Spinal cord (tissue), 9 donors: ENCODE measurements at regions not wholly inside any gene's neighbourhood (a gene's known extent, or its start where the extent isn't known, plus 50 kb on each side); places are given as distances from the start of the nearest gene placed in this dataset.
"Not testable (repeated sequence)": the region's sequence is repeated elsewhere in the genome, so short reads cannot be mapped to it uniquely, and the experiment has no call there.

Source experiments
- DNase-seq, 6 donors: peaks; one replicate each; pipeline versions ENCODE4 v3.0.0 to v3.0.0-alpha.2; 2013 to 2015; ENCODE audit warnings: low spot score in 6 of 6, low read depth in 4 of 6
- H3K27ac ChIP-seq: one replicate; pipeline ENCODE4 v1.5.1; 2013; ENCODE audit warnings: low read depth, low read length, control low read depth
- H3K27me3 ChIP-seq: one replicate; pipeline ENCODE4 v1.6.1; 2013; ENCODE audit warnings: low read length; ENCODE audit not compliant: control insufficient read depth, insufficient read depth
- H3K36me3 ChIP-seq: one replicate; pipeline ENCODE4 v1.6.1; 2013; ENCODE audit warnings: low read length; ENCODE audit not compliant: control insufficient read depth, insufficient read depth
- H3K4me1 ChIP-seq: one replicate; pipeline ENCODE4 v1.6.1; 2013; ENCODE audit warnings: low read length; ENCODE audit not compliant: control insufficient read depth, insufficient read depth
- H3K4me3 ChIP-seq: one replicate; pipeline ENCODE4 v1.5.1; 2013; ENCODE audit warnings: low read depth, low read length, control low read depth
- H3K9me3 ChIP-seq: one replicate; pipeline ENCODE4 v1.6.1; 2013; ENCODE audit warnings: low read length; ENCODE audit not compliant: control insufficient read depth, insufficient read depth
- WGBS: methylation state at CpG from one replicate; pipeline ENCODE4 v1.1.5; 2013; ENCODE audit warnings: missing lambda C conversion rate; ENCODE audit not compliant: insufficient coverage; 5-methylcytosine and 5-hydroxymethylcytosine counted together
- donor health status: healthy.

- H3K4me1 ChIP-seq, H3K36me3 ChIP-seq, DNase-seq, H3K27ac ChIP-seq, H3K4me3 ChIP-seq, H3K9me3 ChIP-seq, H3K27me3 ChIP-seq: not testable (repeated sequence)
- 96% methylated on average over 6 of the region's 6 CpGs for WGBS
These were observed 80.9 kb upstream of the XYLT1 start for GRCh38 chr16:17551682-17552081.

- no peak overlapping the region for H3K4me3 ChIP-seq
- no peaks in the 10 kb centered on the region for H3K9me3 ChIP-seq
- WGBS = 93% methylated on average over 4 of the region's 4 CpGs
- no peak for DNase-seq
- no peaks in the 10 kb centered on the region for H3K4me1 ChIP-seq
- no peak overlapping the region for H3K27ac ChIP-seq
- H3K36me3 ChIP-seq = no peaks in the 10 kb centered on the region
- no peaks in the 10 kb centered on the region for H3K27me3 ChIP-seq
These were observed 78.1 kb upstream of the XYLT1 start for GRCh38 chr16:17548825-17549224.

- 73% methylated on average over 3 of the region's 3 CpGs for WGBS
These were observed 74.0 kb upstream of the XYLT1 start for GRCh38 chr16:17544785-17545184.

GRCh38 chr16:17544304-17544703, 73.5 kb upstream of the XYLT1 start:
- H3K4me3 ChIP-seq = no peak overlapping the region
- H3K27me3 ChIP-seq = no peaks in the 10 kb centered on the region
- no peaks in the 10 kb centered on the region for H3K9me3 ChIP-seq
- no peaks in the 10 kb centered on the region for H3K36me3 ChIP-seq
- no peaks in the 10 kb centered on the region for H3K4me1 ChIP-seq
- no peak for DNase-seq
- 100% methylated on average over 1 of the region's 2 CpGs for WGBS
- H3K27ac ChIP-seq = no peak overlapping the region

More at GRCh38 chr16:17544785-17545184, 74.0 kb upstream of the XYLT1 start:
- Histone ChIP-seq H3K27ac (no peak overlapping the region), H3K4me3 (no peak overlapping the region), H3K27me3 (no peaks in the 10 kb centered on the region), H3K36me3 (no peaks in the 10 kb centered on the region), H3K4me1 (no peaks in the 10 kb centered on the region), H3K9me3 (no peaks in the 10 kb centered on the region)
- no peak for DNase-seq

- H3K27ac ChIP-seq = no peak overlapping the region
- no peaks in the 10 kb centered on the region for H3K9me3 ChIP-seq
- H3K4me3 ChIP-seq = no peak overlapping the region
- no peaks in the 10 kb centered on the region for H3K36me3 ChIP-seq
- no peaks in the 10 kb centered on the region for H3K4me1 ChIP-seq
- H3K27me3 ChIP-seq = no peaks in the 10 kb centered on the region
- WGBS = 100% methylated on average over 1 of the region's 2 CpGs
- no peak for DNase-seq
These were observed 72.3 kb upstream of the XYLT1 start for GRCh38 chr16:17543073-17543472.

- H3K27me3 ChIP-seq = no peaks in the 10 kb centered on the region
- H3K4me3 ChIP-seq = no peak overlapping the region
- H3K27ac ChIP-seq = no peak overlapping the region
- no peaks in the 10 kb centered on the region for H3K36me3 ChIP-seq
- WGBS = 92% methylated on average over 1 of the region's 1 CpG
- DNase-seq = no peak
- no peaks in the 10 kb centered on the region for H3K9me3 ChIP-seq
- no peaks in the 10 kb centered on the region for H3K4me1 ChIP-seq
These were observed 70.6 kb upstream of the XYLT1 start for GRCh38 chr16:17541324-17541723.

- H3K9me3 ChIP-seq = no peaks in the 10 kb centered on the region
- H3K27me3 ChIP-seq = no peaks in the 10 kb centered on the region
- no peak overlapping the region for H3K27ac ChIP-seq
- no peak overlapping the region for H3K4me3 ChIP-seq
- DNase-seq = peak in 1 of 6 donors; percentile 75
- H3K36me3 ChIP-seq = no peaks in the 10 kb centered on the region
- H3K4me1 ChIP-seq = no peaks in the 10 kb centered on the region
- 93% methylated on average over 2 of the region's 11 CpGs for WGBS
These were observed 68.2 kb upstream of the XYLT1 start for GRCh38 chr16:17538927-17539326.

GRCh38 chr16:17532338-17532995, 61.7 kb upstream of the XYLT1 start:
- no peaks in the 10 kb centered on the region for H3K9me3 ChIP-seq
- DNase-seq = no peak
- H3K36me3 ChIP-seq = no peaks in the 10 kb centered on the region
- no peaks in the 10 kb centered on the region for H3K27me3 ChIP-seq
- H3K27ac ChIP-seq = no peak overlapping the region
- no peak overlapping the region for H3K4me3 ChIP-seq
- WGBS = no CpG with 5 or more reads among the region's 8 CpGs
- no peaks in the 10 kb centered on the region for H3K4me1 ChIP-seq

GRCh38 chr16:17529982-17530760, 59.4 kb upstream of the XYLT1 start:
- Histone ChIP-seq H3K9me3 (no peaks in the 10 kb centered on the region), H3K4me3 (no peak overlapping the region), H3K27ac (no peak overlapping the region), H3K27me3 (no peaks in the 10 kb centered on the region), H3K4me1 (no peaks in the 10 kb centered on the region), H3K36me3 (no peaks in the 10 kb centered on the region)
- no peak for DNase-seq
- WGBS = 87% methylated on average over 4 of the region's 6 CpGs
